ENCODE measurements at regions not wholly inside any gene's neighbourhood (a gene's known extent, or its start where the extent isn't known, plus 50 kb on each side); places are given as distances from the start of the nearest gene placed in this dataset.
"Not testable (repeated sequence)": the region's sequence is repeated elsewhere in the genome, so short reads cannot be mapped to it uniquely, and the experiment has no call there.

GRCh38 chr15:54839379-54839778, 357.4 kb downstream of the RSL24D1 start:
- DNase-seq, result no peak

DNA sequence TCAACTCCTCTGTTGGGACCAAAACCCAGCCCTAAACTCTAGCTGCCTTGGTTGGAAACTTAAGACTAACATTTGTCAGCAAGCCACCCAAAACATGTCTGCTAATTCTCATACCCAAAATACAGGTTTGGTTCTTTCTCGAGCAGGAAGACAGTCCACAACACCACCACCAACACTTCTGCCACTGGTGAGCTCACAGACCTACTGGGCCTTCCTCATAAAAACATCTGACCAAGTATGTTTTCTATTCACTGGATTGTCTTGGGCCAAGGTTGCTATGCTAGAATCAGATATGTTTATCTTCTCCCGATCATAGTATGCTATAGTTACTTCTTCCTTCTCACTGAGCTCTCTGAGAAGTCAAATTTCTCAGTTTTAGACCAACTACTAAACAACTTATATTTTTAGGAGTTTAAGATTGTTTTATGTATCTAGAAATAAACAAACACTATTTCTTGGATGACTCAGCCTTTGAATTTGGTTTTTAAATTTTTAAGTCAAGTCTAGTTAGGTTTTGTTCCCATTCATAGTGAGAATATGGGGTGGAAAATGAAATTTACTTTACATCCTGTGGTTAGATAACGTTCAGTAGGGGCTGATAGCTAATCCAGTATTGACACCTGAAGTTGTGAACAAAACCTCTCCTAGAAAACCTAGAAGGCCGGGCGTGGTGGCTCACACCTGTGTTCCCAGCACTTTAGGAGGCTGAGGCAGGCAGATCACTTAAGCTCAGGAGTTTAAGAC, 360.5 kb downstream of the RSL24D1 start:
- DNase-seq, result no peak

GRCh38 chr15:54829821-54830220, 366.9 kb downstream of the RSL24D1 start:
- DNase-seq, result no peak

DNA sequence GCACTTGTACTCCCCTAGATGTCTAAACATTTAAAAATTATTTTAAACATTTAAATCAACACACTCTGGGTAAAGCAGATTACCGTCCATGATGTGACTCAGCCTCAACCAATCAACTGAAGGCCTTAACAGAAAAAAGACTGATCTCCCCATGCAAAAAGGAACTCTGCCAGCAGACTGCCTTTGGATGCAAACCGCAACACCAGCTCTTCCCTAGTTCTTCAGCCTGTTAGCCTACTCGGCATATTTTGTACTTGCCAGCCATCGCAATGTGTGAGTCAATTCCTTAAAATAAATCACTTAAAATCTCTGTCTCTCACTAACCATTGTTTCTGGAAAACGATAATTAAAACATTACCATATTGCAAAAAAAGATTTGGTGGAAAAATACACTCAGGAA, 375.9 kb downstream of the RSL24D1 start:
- no peak for DNase-seq

- no peak for DNase-seq
Observed at GRCh38 chr15:54820098-54820497, 376.6 kb downstream of the RSL24D1 start.

- no peak for DNase-seq
Observed at GRCh38 chr15:54816401-54816800, 380.3 kb downstream of the RSL24D1 start.

GRCh38 chr15:54815556-54815955, 381.2 kb downstream of the RSL24D1 start:
- DNase-seq, result no peak

DNA sequence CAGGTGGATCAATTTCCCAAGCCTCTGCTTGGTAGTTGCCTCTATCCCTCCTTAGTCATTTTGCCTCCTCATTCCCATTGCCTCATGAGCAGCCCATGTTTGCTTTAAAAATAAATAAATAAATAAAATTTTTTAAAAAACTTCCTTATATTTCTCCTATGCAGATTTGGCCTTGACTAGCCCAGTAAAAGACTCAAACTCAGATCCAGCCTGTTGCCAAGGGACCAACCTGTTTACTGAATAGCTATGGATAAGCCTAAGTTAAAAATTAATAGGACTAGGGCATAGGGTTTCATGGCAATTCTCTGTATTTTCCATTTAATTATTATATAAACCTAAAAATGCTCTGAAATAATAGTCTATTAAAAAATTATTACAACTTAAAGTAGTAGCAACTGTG, 384.4 kb downstream of the RSL24D1 start:
- no peak for DNase-seq

- DNase-seq, result no peak
Observed at GRCh38 chr15:54810496-54810895, 386.2 kb downstream of the RSL24D1 start.

DNA sequence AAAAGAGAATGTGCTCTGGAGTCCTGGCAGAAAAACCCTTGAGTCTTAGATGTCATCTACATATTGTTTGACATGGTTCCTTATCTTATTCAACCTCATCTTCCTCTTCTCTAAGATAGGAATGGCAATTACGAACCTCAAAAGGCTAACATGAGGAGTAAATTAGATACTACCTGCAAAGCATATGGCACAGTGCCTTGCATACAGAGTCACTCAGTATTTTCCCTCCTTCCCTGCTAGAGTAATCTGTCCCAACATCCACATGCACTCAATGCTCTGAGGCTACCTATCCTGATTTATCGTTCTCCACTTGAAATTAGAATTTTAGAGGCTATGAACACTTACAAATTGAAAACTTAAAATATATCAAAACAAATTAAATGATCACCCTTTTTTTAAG, 386.7 kb downstream of the RSL24D1 start:
- no peak for DNase-seq

DNA sequence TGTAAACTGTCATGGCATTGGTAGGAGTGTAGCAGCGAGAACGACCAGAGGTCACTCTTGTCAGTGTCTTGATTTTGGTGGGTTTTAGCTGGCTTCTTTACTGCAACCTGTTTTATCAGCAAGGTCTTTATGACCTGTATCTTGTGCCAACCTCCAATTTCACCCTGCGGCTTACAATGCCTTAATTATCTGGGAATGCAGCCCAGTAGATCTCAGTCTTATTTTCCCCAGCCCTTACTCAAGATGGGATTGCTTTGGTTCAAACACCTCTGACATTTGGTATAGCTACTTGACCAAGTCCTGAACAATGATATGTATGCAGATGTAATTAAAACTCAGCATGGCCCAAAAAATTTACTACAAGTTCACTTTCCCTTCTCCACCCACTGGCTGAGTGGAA, 388.4 kb downstream of the RSL24D1 start:
- DNase-seq, result no peak

DNA sequence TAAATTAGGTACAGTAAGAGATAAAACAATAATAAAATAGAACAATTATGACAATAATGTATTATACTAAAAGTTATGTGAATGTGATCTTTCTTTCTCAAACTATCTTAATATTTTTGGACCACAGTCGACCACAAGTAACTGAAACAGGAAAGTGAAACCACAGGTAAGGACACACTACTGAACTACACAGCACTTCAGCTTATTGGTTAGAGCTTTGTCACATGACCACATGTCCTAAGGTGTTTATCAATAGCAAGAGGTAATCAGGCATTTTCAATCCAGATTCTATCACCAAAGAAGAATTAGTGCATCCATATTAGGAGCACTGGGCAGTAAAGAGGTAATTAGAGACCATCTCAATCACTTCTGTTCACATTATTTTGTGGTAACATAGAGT, 392.8 kb downstream of the RSL24D1 start:
- no peak for DNase-seq

DNA sequence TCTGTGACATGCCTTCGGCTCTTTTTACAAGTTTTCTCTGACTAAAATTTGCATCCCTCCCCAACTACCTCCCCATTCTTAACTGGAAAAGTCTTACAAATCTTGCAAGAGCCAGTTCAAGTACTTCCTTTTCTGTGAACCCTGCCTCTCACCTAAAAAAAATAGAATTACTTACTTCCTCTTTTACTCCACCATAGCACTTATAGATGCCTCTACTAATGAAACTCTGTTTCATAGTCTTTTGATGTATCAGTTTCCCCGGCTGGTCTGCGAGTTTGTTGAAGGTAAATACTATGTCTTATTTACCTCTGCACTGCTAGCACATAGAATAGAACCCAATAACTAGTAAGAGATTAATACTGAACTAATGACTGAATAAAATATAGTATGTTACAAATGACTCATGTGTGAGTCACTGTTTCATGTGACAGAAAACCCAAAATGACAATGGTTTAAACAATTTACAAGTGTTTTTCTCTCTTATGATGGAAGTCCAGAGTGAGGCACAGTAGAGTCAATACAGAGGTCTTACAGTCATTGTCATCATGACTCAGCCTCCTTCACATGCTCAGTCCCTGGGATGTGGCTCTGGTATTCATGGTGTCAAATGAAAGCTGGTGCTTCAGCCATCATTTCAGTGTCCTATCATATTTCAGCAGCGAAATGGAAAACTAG, 393.5 kb downstream of the RSL24D1 start:
- no peak for DNase-seq

- no peak for DNase-seq
Observed at GRCh38 chr15:54792526-54792925, 404.2 kb downstream of the RSL24D1 start.

GRCh38 chr15:54790693-54791092, 406.0 kb downstream of the RSL24D1 start:
- no peak for DNase-seq

- DNase-seq, result no peak
Observed at GRCh38 chr15:54789376-54789775, 407.4 kb downstream of the RSL24D1 start.

- DNase-seq, result not testable (repeated sequence)
Observed at GRCh38 chr15:54781220-54781619, 415.5 kb downstream of the RSL24D1 start.

DNA sequence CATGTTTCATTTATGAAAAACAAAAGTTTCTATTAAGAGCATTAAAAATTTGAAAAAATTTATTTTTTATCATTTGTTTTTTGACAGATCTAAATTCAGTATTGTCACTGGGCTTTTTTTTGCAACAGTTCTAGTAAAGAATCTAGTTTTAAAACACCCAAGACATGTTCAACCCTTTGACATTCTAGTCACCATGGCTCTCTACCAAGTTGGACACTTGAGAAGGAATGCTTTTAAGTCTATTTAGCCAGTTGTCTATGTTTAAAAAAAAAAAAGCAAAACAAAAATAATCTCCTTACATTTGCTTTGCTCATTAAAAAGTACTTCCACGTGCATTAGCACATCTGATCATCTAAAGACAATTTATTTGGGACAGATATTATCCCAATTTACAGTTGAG, 417.5 kb downstream of the RSL24D1 start:
- DNase-seq, result no peak

- no peak for DNase-seq
Observed at GRCh38 chr15:54776410-54776809, 420.3 kb downstream of the RSL24D1 start.

GRCh38 chr15:54772663-54773062, 424.1 kb downstream of the RSL24D1 start:
- DNase-seq, result no peak

- DNase-seq, result not testable (repeated sequence)
Observed at GRCh38 chr15:54749461-54749860, 447.3 kb downstream of the RSL24D1 start.

DNA sequence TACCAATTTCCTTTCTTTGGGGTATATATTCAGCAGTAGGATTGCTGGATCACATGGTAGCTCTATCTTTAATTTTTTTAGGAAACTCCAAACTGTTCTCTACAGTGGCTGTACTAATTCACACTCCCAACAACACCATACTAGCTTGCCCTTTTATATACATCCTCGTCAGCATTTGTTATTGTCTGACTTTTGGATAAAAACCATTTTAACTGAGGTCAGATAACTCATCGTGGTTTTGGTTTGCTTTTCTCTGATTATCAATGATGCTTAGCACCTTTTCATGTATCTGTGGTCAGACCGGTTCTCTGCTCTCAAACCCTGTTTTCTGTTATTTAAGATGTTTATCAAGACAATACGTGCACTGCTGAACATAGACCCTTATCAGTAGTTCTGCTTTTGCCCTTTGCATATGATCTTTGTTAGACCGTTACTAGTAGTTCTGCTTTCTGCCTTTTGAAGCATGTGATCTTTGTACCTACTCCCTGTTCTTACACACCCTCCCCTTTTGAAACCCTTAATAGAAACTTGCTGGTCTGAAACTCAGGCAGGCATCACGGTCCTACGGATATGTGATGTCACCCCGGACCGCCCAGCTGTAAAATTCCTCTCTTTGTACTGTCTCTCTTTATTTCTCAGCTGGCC, 474.3 kb downstream of the RSL24D1 start:
- DNase-seq, result no peak

DNA sequence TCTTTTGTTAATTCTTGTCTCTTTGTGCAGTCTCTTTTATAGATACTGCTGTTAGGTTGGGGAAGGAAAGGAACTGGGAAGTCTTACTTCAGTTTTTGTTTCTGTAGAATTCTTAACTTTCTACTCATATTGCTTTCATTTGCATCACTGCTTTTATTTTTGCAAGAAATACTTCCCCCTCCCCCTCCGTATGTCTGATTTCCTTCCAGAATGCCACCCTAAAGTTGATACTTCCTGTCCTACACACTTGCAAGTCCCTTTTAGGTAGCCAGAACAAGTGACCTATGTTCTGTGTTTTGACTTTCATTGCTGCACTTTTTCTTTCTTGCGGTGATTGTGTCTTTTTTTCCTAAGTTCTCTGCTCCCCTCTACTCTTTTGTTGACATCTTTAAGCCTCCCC, 477.4 kb downstream of the RSL24D1 start:
- no peak for DNase-seq

Measured in NCI-H226 (cell line).